Osteocyte (in vitro differentiated cells): ENCODE measurements at regions not wholly inside any gene's neighbourhood (a gene's known extent, or its start where the extent isn't known, plus 50 kb on each side); places are given as distances from the start of the nearest gene placed in this dataset.

Source experiments
- DNase-seq: peaks from one replicate; pipeline ENCODE4 v3.0.0; 2021; ENCODE audit warnings: mixed read lengths; ENCODE audit not compliant: unreplicated experiment; ENCODE audit errors: extremely low spot score
- H3K27ac Mint-ChIP-seq: one replicate; pipeline ENCODE4 v1.8.0; 2021; ENCODE audit warnings: mild to moderate bottlenecking, mixed read lengths; ENCODE audit not compliant: unreplicated experiment
- H3K27me3 Mint-ChIP-seq: one replicate; pipeline ENCODE4 v1.8.0; 2021; ENCODE audit warnings: mixed read lengths; ENCODE audit not compliant: unreplicated experiment
- H3K36me3 Mint-ChIP-seq: one replicate; pipeline ENCODE4 v1.8.0; 2021; ENCODE audit warnings: mixed read lengths; ENCODE audit not compliant: unreplicated experiment
- H3K4me1 Mint-ChIP-seq: one replicate; pipeline ENCODE4 v1.8.0; 2021; ENCODE audit warnings: mixed read lengths; ENCODE audit not compliant: unreplicated experiment
- H3K4me3 Mint-ChIP-seq: one replicate; pipeline ENCODE4 v1.8.0; 2021; ENCODE audit warnings: mild to moderate bottlenecking, moderate library complexity, mixed read lengths; ENCODE audit not compliant: unreplicated experiment
- H3K9me3 Mint-ChIP-seq: one replicate; pipeline ENCODE4 v1.8.0; 2021; ENCODE audit warnings: mixed read lengths; ENCODE audit not compliant: unreplicated experiment
- TF ChIP-seq, protein P1 (sequence below): fragments of 200-600 bp; sonication (generic); IDR thresholded peaks from 2 replicates; pipeline ENCODE4 v1.5.0; 2021; ENCODE audit warnings: antibody characterized with exemption, mild to moderate bottlenecking, moderate library complexity

DNA sequence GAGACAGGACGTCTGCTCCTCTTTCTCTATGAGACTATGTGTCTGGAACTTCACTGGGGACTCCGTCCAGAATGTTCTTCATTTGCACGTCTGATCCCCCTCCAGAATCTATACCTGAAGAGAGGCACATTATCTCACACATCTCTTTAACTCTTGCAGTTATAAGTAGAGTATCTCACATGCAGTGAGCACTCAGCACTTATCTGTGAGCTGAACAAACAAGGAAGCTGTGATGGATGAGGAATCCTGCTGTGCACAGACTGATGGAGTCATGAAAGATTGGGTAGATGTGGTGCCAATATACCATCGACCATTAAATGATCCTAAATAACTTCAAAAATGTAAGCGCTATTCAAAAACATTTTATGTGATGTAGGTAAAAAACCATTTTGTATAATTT is 888.3 kb upstream of the CELF4 start:
- DNase-seq = no peak
- peaks cover 30% of the 10 kb centered on the region for H3K9me3 Mint-ChIP-seq
- no peaks in the 10 kb centered on the region for H3K4me1 Mint-ChIP-seq
- TF ChIP-seq, protein P1, sequence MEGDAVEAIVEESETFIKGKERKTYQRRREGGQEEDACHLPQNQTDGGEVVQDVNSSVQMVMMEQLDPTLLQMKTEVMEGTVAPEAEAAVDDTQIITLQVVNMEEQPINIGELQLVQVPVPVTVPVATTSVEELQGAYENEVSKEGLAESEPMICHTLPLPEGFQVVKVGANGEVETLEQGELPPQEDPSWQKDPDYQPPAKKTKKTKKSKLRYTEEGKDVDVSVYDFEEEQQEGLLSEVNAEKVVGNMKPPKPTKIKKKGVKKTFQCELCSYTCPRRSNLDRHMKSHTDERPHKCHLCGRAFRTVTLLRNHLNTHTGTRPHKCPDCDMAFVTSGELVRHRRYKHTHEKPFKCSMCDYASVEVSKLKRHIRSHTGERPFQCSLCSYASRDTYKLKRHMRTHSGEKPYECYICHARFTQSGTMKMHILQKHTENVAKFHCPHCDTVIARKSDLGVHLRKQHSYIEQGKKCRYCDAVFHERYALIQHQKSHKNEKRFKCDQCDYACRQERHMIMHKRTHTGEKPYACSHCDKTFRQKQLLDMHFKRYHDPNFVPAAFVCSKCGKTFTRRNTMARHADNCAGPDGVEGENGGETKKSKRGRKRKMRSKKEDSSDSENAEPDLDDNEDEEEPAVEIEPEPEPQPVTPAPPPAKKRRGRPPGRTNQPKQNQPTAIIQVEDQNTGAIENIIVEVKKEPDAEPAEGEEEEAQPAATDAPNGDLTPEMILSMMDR = no peak
- H3K4me3 Mint-ChIP-seq = no peak overlapping the region
- H3K27me3 Mint-ChIP-seq = no peaks in the 10 kb centered on the region
- H3K27ac Mint-ChIP-seq = no peak overlapping the region
- H3K36me3 Mint-ChIP-seq = no peaks in the 10 kb centered on the region

DNA sequence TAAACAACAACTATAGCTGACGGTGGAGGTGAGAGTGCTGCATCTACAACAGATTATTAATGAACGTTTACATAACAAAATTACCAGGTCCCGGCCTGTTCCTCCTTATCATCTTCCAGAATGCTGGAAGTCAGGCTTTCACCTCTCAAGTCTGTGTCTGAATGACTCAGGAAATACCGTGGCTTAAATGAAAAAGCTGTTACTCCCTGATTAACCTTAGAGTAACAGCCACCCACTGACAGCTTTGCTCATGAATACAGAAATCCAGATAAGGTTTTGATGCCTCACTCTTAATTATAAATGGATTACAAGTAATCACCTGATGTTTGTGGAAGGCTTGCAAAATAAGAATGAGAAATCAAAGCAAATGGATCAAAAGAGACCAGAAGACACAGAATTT is 885.3 kb upstream of the CELF4 start:
- H3K4me1 Mint-ChIP-seq = no peaks in the 10 kb centered on the region
- H3K4me3 Mint-ChIP-seq = no peak overlapping the region
- H3K27ac Mint-ChIP-seq = no peak overlapping the region
- peaks cover 21% of the 10 kb centered on the region for H3K9me3 Mint-ChIP-seq
- TF ChIP-seq, protein P1 = no peak
- no peaks in the 10 kb centered on the region for H3K36me3 Mint-ChIP-seq
- no peak for DNase-seq
- H3K27me3 Mint-ChIP-seq = no peaks in the 10 kb centered on the region

DNA sequence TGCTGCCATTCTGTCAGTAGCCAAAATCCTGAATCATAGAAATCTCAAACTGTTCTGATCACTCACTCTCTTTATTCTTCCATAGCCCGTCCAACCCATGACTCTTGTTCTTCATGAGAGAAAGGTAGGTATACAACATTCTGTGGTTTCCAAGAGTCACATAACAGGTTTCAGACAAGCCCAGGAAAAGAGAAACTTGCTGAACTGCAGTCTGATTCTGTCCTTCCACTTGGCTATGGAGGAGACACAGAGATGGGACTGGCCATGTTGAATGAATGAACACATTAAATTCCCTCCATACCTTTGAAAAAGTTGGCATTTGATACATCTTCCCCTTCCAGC is 880.2 kb upstream of the CELF4 start:
- H3K9me3 Mint-ChIP-seq = peaks cover 22% of the 10 kb centered on the region
- no peaks in the 10 kb centered on the region for H3K36me3 Mint-ChIP-seq
- no peaks in the 10 kb centered on the region for H3K27me3 Mint-ChIP-seq
- no peak for DNase-seq
- H3K27ac Mint-ChIP-seq = no peak overlapping the region
- no peak overlapping the region for H3K4me3 Mint-ChIP-seq
- H3K4me1 Mint-ChIP-seq = no peaks in the 10 kb centered on the region
- TF ChIP-seq, protein P1 = no peak

DNA sequence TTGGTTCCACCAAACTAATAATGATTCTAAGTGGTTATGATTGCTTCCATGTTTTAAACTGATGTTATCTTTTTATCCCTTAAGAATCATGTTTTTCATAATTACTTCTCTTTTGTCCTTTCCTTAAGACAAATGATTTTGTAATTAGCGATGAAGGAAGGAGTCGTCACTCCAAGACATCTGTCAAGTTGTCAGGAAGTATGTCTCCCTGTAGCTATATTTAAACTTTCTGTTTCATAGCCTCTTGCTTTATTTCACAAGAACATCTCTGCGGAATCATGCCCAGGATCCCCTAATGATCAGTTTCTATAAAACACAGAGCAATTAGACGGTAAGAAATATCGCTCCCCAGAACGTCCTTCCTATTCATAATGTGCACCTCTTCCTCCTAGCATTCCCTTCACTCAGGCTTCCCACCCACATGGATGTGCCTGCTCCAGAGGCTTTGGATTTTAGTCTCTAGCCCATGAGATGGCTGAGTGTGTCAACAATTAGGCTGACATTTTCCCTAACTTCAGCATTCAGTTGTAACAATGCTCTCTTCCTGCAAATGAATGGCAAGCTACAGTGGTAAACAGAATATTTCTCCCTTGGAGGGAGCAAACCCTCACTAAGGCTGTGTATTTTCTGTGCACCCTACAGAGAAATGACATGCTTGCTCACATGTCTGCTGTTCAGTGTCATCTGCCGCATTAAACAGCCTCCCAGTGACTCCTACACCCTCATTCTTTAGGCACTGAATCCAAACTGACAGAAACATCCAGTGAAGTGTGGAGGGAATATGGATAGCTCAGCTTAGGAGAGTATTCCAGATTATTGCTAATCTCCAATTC is 879.6 kb upstream of the CELF4 start:
- no peak overlapping the region for H3K4me3 Mint-ChIP-seq
- no peak overlapping the region for H3K27ac Mint-ChIP-seq
- H3K27me3 Mint-ChIP-seq = no peaks in the 10 kb centered on the region

DNA sequence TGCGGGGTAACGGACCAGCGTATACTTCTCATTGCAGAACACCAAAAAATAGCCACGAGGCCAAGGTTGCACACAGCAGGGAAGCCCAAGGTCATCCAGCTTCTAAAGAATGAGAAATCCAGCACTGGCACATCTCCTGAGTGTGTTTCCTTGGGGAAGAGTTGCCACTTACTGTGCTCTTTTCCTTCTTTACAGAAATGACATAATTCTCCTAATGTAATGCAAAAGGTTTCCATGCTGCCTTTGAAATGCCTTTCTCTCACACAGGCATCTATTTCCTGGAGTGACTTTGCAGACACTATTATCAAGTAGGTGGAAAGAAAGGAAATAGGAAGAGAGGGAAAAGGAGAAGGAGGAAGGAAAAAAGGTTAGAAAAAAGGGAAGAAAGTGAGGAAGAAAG is 862.1 kb upstream of the CELF4 start:
- no peak overlapping the region for H3K27ac Mint-ChIP-seq
- no peak overlapping the region for H3K4me3 Mint-ChIP-seq
- DNase-seq = no peak
- TF ChIP-seq, protein P1 = no peak
- H3K4me1 Mint-ChIP-seq = no peaks in the 10 kb centered on the region
- H3K36me3 Mint-ChIP-seq = no peaks in the 10 kb centered on the region
- H3K9me3 Mint-ChIP-seq = peaks cover 13% of the 10 kb centered on the region
- H3K27me3 Mint-ChIP-seq = no peaks in the 10 kb centered on the region

More for the DNA sequence above, 879.6 kb upstream of the CELF4 start:
- H3K9me3 Mint-ChIP-seq = peaks cover 23% of the 10 kb centered on the region
- no peak for DNase-seq
- TF ChIP-seq, protein P1 = no peak
- H3K4me1 Mint-ChIP-seq = no peaks in the 10 kb centered on the region
- H3K36me3 Mint-ChIP-seq = no peaks in the 10 kb centered on the region
